PC-9 (cell line): ENCODE measurements at regions not wholly inside any gene's neighbourhood (a gene's known extent, or its start where the extent isn't known, plus 50 kb on each side); places are given as distances from the start of the nearest gene placed in this dataset.

Experiments
- CTCF ChIP-seq: fragments of 200-600 bp; sonication (generic); conservative IDR thresholded peaks from 2 replicates; pipeline ENCODE4 v1.6.1; 2017; ENCODE audit warnings: mixed run types, antibody characterized with exemption, mild to moderate bottlenecking, moderate library complexity
- EZH2 ChIP-seq: fragments of 200-600 bp; sonication (generic); IDR thresholded peaks from 2 replicates; pipeline ENCODE4 v1.8.0; 2017; ENCODE audit warnings: antibody characterized with exemption, low read depth

DNA sequence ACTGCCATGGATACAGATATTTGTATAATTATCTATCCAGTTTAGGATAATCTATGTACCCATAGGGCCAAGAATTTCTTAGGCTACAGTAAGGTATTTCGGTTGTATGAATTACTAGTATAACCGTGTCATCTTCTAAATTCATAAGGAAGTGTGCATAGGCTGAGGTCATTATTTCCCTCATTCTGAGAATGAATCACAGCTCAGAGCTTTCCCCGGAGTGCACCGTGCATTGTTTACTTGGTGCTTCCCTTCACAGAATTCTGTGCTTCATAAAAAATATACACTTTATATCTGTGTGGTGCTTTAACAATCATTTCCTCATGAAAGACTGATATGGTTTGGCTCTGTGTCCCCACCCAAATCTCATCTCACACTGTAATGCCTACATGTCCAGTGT is 514.1 kb downstream of the ETNK1 start:
- no peak for TF ChIP-seq CTCF
- TF ChIP-seq EZH2: no peak
